ENCODE measurements at regions not wholly inside any gene's neighbourhood (a gene's known extent, or its start where the extent isn't known, plus 50 kb on each side); places are given as distances from the start of the nearest gene placed in this dataset.

GRCh38 chr4:157984285-157984911 is 188.4 kb downstream of the GASK1B start:
- H3K4me3 ChIP-seq = no peak overlapping the region
- no peak overlapping the region for H3K27ac ChIP-seq

GRCh38 chr4:157983300-157983699 is 189.5 kb downstream of the GASK1B start:
- Histone ChIP-seq H3K27ac (no peak overlapping the region), H3K4me3 (no peak overlapping the region)

GRCh38 chr4:157980158-157980557 is 192.7 kb downstream of the GASK1B start:
- no peak overlapping the region for H3K4me3 ChIP-seq
- no peak overlapping the region for H3K27ac ChIP-seq

- H3K27ac ChIP-seq = no peak overlapping the region
- no peak overlapping the region for H3K4me3 ChIP-seq
Measured at GRCh38 chr4:157978680-157979361, 194.0 kb downstream of the GASK1B start.

GRCh38 chr4:157977086-157977485 is 195.7 kb downstream of the GASK1B start:
- Histone ChIP-seq H3K4me3 (no peak overlapping the region), H3K27ac (no peak overlapping the region)

- H3K27ac ChIP-seq = no peak overlapping the region
- no peak overlapping the region for H3K4me3 ChIP-seq
Measured at GRCh38 chr4:157973297-157973696, 199.5 kb downstream of the GASK1B start.

- no peak overlapping the region for H3K27ac ChIP-seq
Measured at GRCh38 chr4:157964463-157964862, 208.4 kb downstream of the GASK1B start.

GRCh38 chr4:157961229-157961990 is 211.4 kb downstream of the GASK1B start:
- no peak overlapping the region for H3K27ac ChIP-seq
- H3K4me3 ChIP-seq = no peak overlapping the region

More at GRCh38 chr4:157964463-157964862, 208.4 kb downstream of the GASK1B start:
- no peak overlapping the region for H3K4me3 ChIP-seq

GRCh38 chr4:157957905-157958304 is 214.9 kb downstream of the GASK1B start:
- H3K27ac ChIP-seq = no peak overlapping the region
- H3K4me3 ChIP-seq = no peak overlapping the region

GRCh38 chr4:157942017-157942416 is 230.8 kb downstream of the GASK1B start:
- Histone ChIP-seq H3K27ac (no peak overlapping the region), H3K4me3 (no peak overlapping the region)

- H3K27ac ChIP-seq = no peak overlapping the region
- H3K4me3 ChIP-seq = no peak overlapping the region
Measured at GRCh38 chr4:157934151-157934550, 238.7 kb downstream of the GASK1B start.

GRCh38 chr4:157932936-157933335 is 239.9 kb downstream of the GASK1B start:
- no peak overlapping the region for H3K27ac ChIP-seq
- H3K4me3 ChIP-seq = no peak overlapping the region

- H3K4me3 ChIP-seq = no peak overlapping the region
- no peak overlapping the region for H3K27ac ChIP-seq
Measured at GRCh38 chr4:157929486-157929885, 243.3 kb downstream of the GASK1B start.

GRCh38 chr4:157918036-157918832 is 254.6 kb downstream of the GASK1B start:
- Histone ChIP-seq H3K4me3 (no peak overlapping the region), H3K27ac (no peak overlapping the region)

- Histone ChIP-seq H3K4me3 (no peak overlapping the region), H3K27ac (no peak overlapping the region)
Measured at GRCh38 chr4:157912212-157912611, 260.6 kb downstream of the GASK1B start.

- Histone ChIP-seq H3K27ac (no peak overlapping the region), H3K4me3 (no peak overlapping the region)
Measured at GRCh38 chr4:157911662-157912061, 261.2 kb downstream of the GASK1B start.

- Histone ChIP-seq H3K27ac (no peak overlapping the region), H3K4me3 (no peak overlapping the region)
Measured at GRCh38 chr4:157908691-157909090, 264.1 kb downstream of the GASK1B start.

- no peak overlapping the region for H3K27ac ChIP-seq
Measured at GRCh38 chr4:157908031-157908430, 264.8 kb downstream of the GASK1B start.

GRCh38 chr4:157907226-157907946 is 265.4 kb downstream of the GASK1B start:
- no peak overlapping the region for H3K4me3 ChIP-seq
- H3K27ac ChIP-seq = no peak overlapping the region

More at GRCh38 chr4:157908031-157908430, 264.8 kb downstream of the GASK1B start:
- no peak overlapping the region for H3K4me3 ChIP-seq

Data from skin epidermis (tissue), 12 donors.